Lower lobe of right lung (tissue), 2 donors: ENCODE measurements at regions not wholly inside any gene's neighbourhood (a gene's known extent, or its start where the extent isn't known, plus 50 kb on each side); places are given as distances from the start of the nearest gene placed in this dataset.

Source experiments
- ATAC-seq, 2 donors: fragments of 200-7000 bp; cut with Tn5 transposase; one replicate each; pipeline ENCODE4 v1.9.1; 2020 to 2022; ENCODE audit warnings: mild to moderate bottlenecking in 2 of 2, moderate library complexity in 2 of 2
- DNase-seq: peaks from one replicate; pipeline ENCODE4 v3.0.0-alpha.2; 2020
- H3K27ac ChIP-seq: fragments of 200-600 bp; one replicate; pipeline ENCODE4 v1.8.0; 2022
- H3K27me3 ChIP-seq: fragments of 200-600 bp; one replicate; pipeline ENCODE4 v1.8.0; 2022; ENCODE audit warnings: low read depth
- H3K36me3 ChIP-seq: fragments of 200-600 bp; one replicate; pipeline ENCODE4 v1.8.0; 2022; ENCODE audit warnings: mild to moderate bottlenecking
- H3K4me1 ChIP-seq: fragments of 200-600 bp; one replicate; pipeline ENCODE4 v1.8.0; 2022
- H3K4me3 ChIP-seq: fragments of 200-600 bp; one replicate; pipeline ENCODE4 v1.8.0; 2022; ENCODE audit warnings: mild to moderate bottlenecking
- H3K9me3 ChIP-seq: fragments of 200-600 bp; one replicate; pipeline ENCODE4 v1.8.0; 2022
- intact Hi-C: fragments of 100-400 bp; cut with DNase I; formaldehyde crosslinking; loops from one replicate; pipeline ENCODE4 v1.11.0; 2022
- TF ChIP-seq, protein P1 (sequence below): fragments of 200-600 bp; IDR thresholded peaks from one replicate; pipeline ENCODE4 v1.8.0; 2022; ENCODE audit warnings: antibody characterized with exemption, mild to moderate bottlenecking
- donor health status: DM: no; HTN: yes; CAD: no; lungs with severe emphysema.

DNA sequence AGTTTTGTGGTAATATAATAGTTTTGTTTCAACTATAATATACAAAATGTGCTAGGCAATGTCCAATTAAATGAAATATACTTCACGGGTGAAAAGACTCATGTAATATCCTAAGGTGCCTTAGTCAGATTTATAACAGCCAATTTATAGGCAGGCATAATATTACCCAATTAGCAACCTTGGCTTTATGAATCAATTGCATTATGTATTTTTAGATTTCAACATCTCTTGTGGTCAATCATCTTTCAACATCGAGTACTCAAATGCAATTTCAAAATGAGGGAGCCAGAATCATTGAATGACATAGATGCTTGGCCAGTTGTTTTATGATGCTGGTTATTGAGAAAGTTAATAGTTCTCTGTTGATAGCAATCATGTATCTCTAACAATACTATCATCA lies 110.3 kb upstream of the SP8 start:
- DNase-seq (no peak), ATAC-seq (no peak)
- Histone ChIP-seq H3K36me3 (no peaks in the 10 kb centered on the region), H3K27me3 (no peaks in the 10 kb centered on the region), H3K9me3 (no peaks in the 10 kb centered on the region), H3K27ac (no peak overlapping the region), H3K4me1 (no peaks in the 10 kb centered on the region), H3K4me3 (no peak overlapping the region)
- intact Hi-C loops: no loop called here
- TF ChIP-seq, protein P1, sequence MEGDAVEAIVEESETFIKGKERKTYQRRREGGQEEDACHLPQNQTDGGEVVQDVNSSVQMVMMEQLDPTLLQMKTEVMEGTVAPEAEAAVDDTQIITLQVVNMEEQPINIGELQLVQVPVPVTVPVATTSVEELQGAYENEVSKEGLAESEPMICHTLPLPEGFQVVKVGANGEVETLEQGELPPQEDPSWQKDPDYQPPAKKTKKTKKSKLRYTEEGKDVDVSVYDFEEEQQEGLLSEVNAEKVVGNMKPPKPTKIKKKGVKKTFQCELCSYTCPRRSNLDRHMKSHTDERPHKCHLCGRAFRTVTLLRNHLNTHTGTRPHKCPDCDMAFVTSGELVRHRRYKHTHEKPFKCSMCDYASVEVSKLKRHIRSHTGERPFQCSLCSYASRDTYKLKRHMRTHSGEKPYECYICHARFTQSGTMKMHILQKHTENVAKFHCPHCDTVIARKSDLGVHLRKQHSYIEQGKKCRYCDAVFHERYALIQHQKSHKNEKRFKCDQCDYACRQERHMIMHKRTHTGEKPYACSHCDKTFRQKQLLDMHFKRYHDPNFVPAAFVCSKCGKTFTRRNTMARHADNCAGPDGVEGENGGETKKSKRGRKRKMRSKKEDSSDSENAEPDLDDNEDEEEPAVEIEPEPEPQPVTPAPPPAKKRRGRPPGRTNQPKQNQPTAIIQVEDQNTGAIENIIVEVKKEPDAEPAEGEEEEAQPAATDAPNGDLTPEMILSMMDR: no peak

DNA sequence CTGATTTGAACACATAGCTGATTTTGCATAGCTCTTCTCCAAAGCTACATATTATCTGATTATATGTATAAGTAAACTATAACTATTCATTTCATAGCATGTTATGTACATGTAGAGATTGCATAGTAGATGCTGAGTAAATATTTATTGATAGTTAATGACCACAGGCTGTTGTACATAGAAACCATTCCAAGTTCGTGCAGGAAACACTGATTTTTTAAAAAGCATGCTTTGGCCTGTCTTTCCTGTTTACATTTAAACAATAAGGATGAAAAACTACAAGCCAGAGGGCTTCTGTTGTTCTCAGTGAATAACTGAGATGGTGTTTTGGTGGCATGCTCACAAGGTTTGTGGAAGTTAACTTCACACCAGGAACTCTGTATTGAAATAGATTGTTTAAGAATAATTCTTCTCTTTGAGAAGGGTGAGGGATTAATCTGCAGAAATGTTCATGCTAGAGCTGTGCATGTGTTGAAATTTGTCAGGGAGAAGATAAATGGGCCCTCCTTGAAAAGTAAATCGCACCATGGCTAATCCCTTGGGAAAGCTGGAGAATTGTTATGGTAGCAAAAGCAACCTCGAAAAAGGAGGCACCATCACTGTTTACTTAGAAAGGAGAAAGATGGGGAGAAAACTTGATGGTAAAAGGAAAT lies 120.2 kb upstream of the SP8 start:
- Histone ChIP-seq H3K27ac (no peak overlapping the region), H3K9me3 (no peaks in the 10 kb centered on the region), H3K4me3 (no peak overlapping the region), H3K27me3 (no peaks in the 10 kb centered on the region), H3K4me1 (no peaks in the 10 kb centered on the region), H3K36me3 (no peaks in the 10 kb centered on the region)
- intact Hi-C loops: no loop called here
- DNase-seq: no peak
- no peak for ATAC-seq
- TF ChIP-seq, protein P1: no peak

DNA sequence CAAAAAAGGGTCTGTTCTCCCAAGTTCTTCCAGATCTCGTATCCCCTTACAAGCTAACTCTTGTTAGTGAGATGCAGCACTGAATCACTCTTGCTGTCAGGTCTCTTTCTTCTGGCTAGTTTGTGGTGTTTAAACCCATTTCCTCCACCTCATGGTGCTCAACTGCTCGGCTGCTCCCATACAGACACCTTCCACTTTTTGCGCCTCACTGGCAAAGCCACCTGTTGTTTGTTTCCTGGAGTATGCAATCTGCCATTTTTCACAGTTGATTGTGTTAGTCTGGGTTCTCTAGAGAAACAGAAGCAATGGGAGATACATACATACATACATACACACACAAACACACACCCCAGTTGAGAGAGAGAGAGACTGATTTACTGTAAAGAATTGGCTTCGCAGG lies 124.4 kb upstream of the SP8 start:
- no peak for ATAC-seq
- no peak for DNase-seq
- Histone ChIP-seq H3K4me1 (no peaks in the 10 kb centered on the region), H3K9me3 (no peaks in the 10 kb centered on the region), H3K36me3 (no peaks in the 10 kb centered on the region), H3K4me3 (no peak overlapping the region), H3K27me3 (no peaks in the 10 kb centered on the region), H3K27ac (no peak overlapping the region)
- TF ChIP-seq, protein P1: no peak
- intact Hi-C loops: no loop called here

DNA sequence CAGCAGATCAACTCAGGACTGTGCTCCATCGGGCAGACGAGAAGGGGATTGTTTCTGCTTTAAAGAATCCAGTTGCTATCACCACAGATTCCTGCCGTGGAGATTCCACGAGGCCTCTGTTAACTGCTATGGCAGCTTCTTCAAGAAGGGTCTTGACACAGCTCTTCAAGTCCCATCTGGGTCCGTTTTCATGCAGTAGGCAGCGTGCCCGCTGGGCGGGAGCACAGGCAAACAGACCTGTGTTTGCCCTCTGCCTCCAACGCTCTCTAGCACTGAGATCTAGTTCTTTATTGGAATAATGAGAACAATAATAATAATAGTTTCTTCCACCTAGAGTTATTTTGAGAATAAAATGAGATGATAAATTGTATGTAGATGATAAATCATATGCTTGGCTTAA lies 127.2 kb upstream of the SP8 start:
- no peaks in the 10 kb centered on the region for H3K9me3 ChIP-seq
- TF ChIP-seq, protein P1: no peak
- H3K4me3 ChIP-seq: no peak overlapping the region
- no peaks in the 10 kb centered on the region for H3K27me3 ChIP-seq
- intact Hi-C loops: no loop called here
- no peaks in the 10 kb centered on the region for H3K4me1 ChIP-seq
- ATAC-seq (no peak), DNase-seq (no peak)
- no peaks in the 10 kb centered on the region for H3K36me3 ChIP-seq
- H3K27ac ChIP-seq: no peak overlapping the region

DNA sequence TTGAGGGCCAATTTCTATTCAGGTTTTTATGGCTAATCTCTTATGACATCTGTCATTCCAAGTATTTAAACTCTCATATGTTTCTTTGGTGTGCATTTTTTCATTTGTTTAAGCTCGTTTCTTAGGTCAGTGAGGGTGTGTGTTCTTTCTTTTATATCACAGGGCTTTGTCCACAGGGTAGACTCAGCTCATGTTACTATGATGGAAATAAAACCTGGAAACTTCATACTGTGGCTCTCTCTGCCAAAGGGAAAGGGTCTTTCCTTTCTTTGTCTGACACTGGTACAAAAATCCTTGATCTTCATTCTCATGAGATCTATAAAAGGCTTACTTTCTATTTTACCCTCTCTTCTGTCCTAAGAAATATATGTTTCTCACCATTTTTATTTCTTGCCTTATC lies 129.6 kb upstream of the SP8 start:
- ATAC-seq: no peak
- intact Hi-C loops: no loop called here
- TF ChIP-seq, protein P1: no peak

More for the DNA sequence above, 129.6 kb upstream of the SP8 start:
- no peaks in the 10 kb centered on the region for H3K27me3 ChIP-seq
- no peaks in the 10 kb centered on the region for H3K9me3 ChIP-seq
- H3K27ac ChIP-seq: no peak overlapping the region
- no peak overlapping the region for H3K4me3 ChIP-seq
- H3K36me3 ChIP-seq: no peaks in the 10 kb centered on the region
- no peak for DNase-seq
- no peaks in the 10 kb centered on the region for H3K4me1 ChIP-seq
